ENCODE measurements at regions not wholly inside any gene's neighbourhood (a gene's known extent, or its start where the extent isn't known, plus 50 kb on each side); places are given as distances from the start of the nearest gene placed in this dataset.

- peaks cover 10% of the 10 kb centered on the region for H3K27me3 Mint-ChIP-seq (ENCODE audit: low read depth)
- no peaks in the 10 kb centered on the region for H3K36me3 Mint-ChIP-seq (ENCODE audit: low read depth)
- DNase-seq, result no peak
- H3K4me3 Mint-ChIP-seq, result no peak overlapping the region
- intact Hi-C loops (cut with micrococcal nuclease), result no loop called here
- H3K27ac Mint-ChIP-seq, result no peak overlapping the region
- CTCF ChIA-PET, result no interaction called here
- no peaks in the 10 kb centered on the region for H3K9me3 Mint-ChIP-seq
- no peaks in the 10 kb centered on the region for H3K4me1 Mint-ChIP-seq (ENCODE audit: low read depth)
Observed at GRCh38 chr6:56387621-56388414, 140.4 kb upstream of the COL21A1 start.

GRCh38 chr6:56386717-56387116, 139.3 kb upstream of the COL21A1 start:
- no peaks in the 10 kb centered on the region for H3K9me3 Mint-ChIP-seq
- no peaks in the 10 kb centered on the region for H3K36me3 Mint-ChIP-seq (ENCODE audit: low read depth)
- CTCF ChIA-PET, result no interaction called here
- DNase-seq, result no peak
- H3K4me1 Mint-ChIP-seq (ENCODE audit: low read depth), result no peaks in the 10 kb centered on the region
- no peak overlapping the region for H3K27ac Mint-ChIP-seq
- H3K4me3 Mint-ChIP-seq, result no peak overlapping the region
- H3K27me3 Mint-ChIP-seq (ENCODE audit: low read depth), result peaks cover 10% of the 10 kb centered on the region
- intact Hi-C loops (cut with micrococcal nuclease), result no loop called here

GRCh38 chr6:56385981-56386593, 138.7 kb upstream of the COL21A1 start:
- intact Hi-C loops (cut with micrococcal nuclease), result no loop called here
- Mint-ChIP-seq H3K36me3 (ENCODE audit: low read depth) (no peaks in the 10 kb centered on the region), H3K4me3 (no peak overlapping the region), H3K4me1 (ENCODE audit: low read depth) (no peaks in the 10 kb centered on the region), H3K9me3 (no peaks in the 10 kb centered on the region), H3K27me3 (ENCODE audit: low read depth) (peaks cover 10% of the 10 kb centered on the region), H3K27ac (no peak overlapping the region)
- CTCF ChIA-PET, result no interaction called here
- no peak for DNase-seq

- H3K27ac Mint-ChIP-seq, result no peak overlapping the region
- no peaks in the 10 kb centered on the region for H3K4me1 Mint-ChIP-seq (ENCODE audit: low read depth)
- H3K36me3 Mint-ChIP-seq (ENCODE audit: low read depth), result no peaks in the 10 kb centered on the region
- DNase-seq, result no peak
- CTCF ChIA-PET, result interaction anchor here (1.1 kb wide), 1 partner anchor 12 kb away, joined by 3 read pairs; no protein-coding TSS in a partner anchor
- intact Hi-C loops (cut with micrococcal nuclease), result no loop called here
- H3K27me3 Mint-ChIP-seq (ENCODE audit: low read depth), result no peaks in the 10 kb centered on the region
- no peak overlapping the region for H3K4me3 Mint-ChIP-seq
- H3K9me3 Mint-ChIP-seq, result no peaks in the 10 kb centered on the region
Observed at GRCh38 chr6:56383160-56383559, 135.8 kb upstream of the COL21A1 start.

- intact Hi-C loops (cut with micrococcal nuclease), result no loop called here
- H3K4me3 Mint-ChIP-seq, result no peak overlapping the region
- H3K9me3 Mint-ChIP-seq, result no peaks in the 10 kb centered on the region
- no peaks in the 10 kb centered on the region for H3K4me1 Mint-ChIP-seq (ENCODE audit: low read depth)
- CTCF ChIA-PET, result interaction anchor here (1.1 kb wide), 1 partner anchor 11 kb away, joined by 3 read pairs; no protein-coding TSS in a partner anchor
- no peaks in the 10 kb centered on the region for H3K27me3 Mint-ChIP-seq (ENCODE audit: low read depth)
- H3K27ac Mint-ChIP-seq, result no peak overlapping the region
- no peaks in the 10 kb centered on the region for H3K36me3 Mint-ChIP-seq (ENCODE audit: low read depth)
- DNase-seq, result no peak
Observed at GRCh38 chr6:56382416-56382940, 135.1 kb upstream of the COL21A1 start.

- Mint-ChIP-seq H3K4me1 (ENCODE audit: low read depth) (no peaks in the 10 kb centered on the region), H3K36me3 (ENCODE audit: low read depth) (no peaks in the 10 kb centered on the region), H3K4me3 (no peak overlapping the region), H3K27ac (no peak overlapping the region), H3K27me3 (ENCODE audit: low read depth) (no peaks in the 10 kb centered on the region), H3K9me3 (no peaks in the 10 kb centered on the region)
- DNase-seq, result no peak
- CTCF ChIA-PET, result no interaction called here
- intact Hi-C loops (cut with micrococcal nuclease), result no loop called here
Observed at GRCh38 chr6:56381801-56382251, 134.4 kb upstream of the COL21A1 start.

- intact Hi-C loops (cut with micrococcal nuclease), result no loop called here
- no peaks in the 10 kb centered on the region for H3K27me3 Mint-ChIP-seq (ENCODE audit: low read depth)
- no peaks in the 10 kb centered on the region for H3K4me1 Mint-ChIP-seq (ENCODE audit: low read depth)
- DNase-seq, result no peak
- H3K4me3 Mint-ChIP-seq, result no peak overlapping the region
- no peaks in the 10 kb centered on the region for H3K36me3 Mint-ChIP-seq (ENCODE audit: low read depth)
- no peaks in the 10 kb centered on the region for H3K9me3 Mint-ChIP-seq
- no peak overlapping the region for H3K27ac Mint-ChIP-seq
- CTCF ChIA-PET, result no interaction called here
Observed at GRCh38 chr6:56380476-56380875, 133.1 kb upstream of the COL21A1 start.

GRCh38 chr6:56378966-56379585, 131.7 kb upstream of the COL21A1 start:
- no peaks in the 10 kb centered on the region for H3K36me3 Mint-ChIP-seq (ENCODE audit: low read depth)
- H3K4me3 Mint-ChIP-seq, result no peak overlapping the region
- H3K4me1 Mint-ChIP-seq (ENCODE audit: low read depth), result no peaks in the 10 kb centered on the region
- peaks cover 3% of the 10 kb centered on the region for H3K27me3 Mint-ChIP-seq (ENCODE audit: low read depth)
- no peak overlapping the region for H3K27ac Mint-ChIP-seq
- H3K9me3 Mint-ChIP-seq, result no peaks in the 10 kb centered on the region
- intact Hi-C loops (cut with micrococcal nuclease), result no loop called here
- DNase-seq, result no peak
- CTCF ChIA-PET, result no interaction called here

GRCh38 chr6:56378507-56378906, 131.1 kb upstream of the COL21A1 start:
- Mint-ChIP-seq H3K36me3 (ENCODE audit: low read depth) (no peaks in the 10 kb centered on the region), H3K4me1 (ENCODE audit: low read depth) (no peaks in the 10 kb centered on the region), H3K4me3 (no peak overlapping the region), H3K27me3 (ENCODE audit: low read depth) (peaks cover 3% of the 10 kb centered on the region), H3K9me3 (no peaks in the 10 kb centered on the region), H3K27ac (no peak overlapping the region)
- no peak for DNase-seq
- CTCF ChIA-PET, result interaction anchor here (0.6 kb wide), 1 partner anchor 602 kb away, joined by 3 read pairs; no protein-coding TSS in a partner anchor
- intact Hi-C loops (cut with micrococcal nuclease), result no loop called here

GRCh38 chr6:56377295-56377694, 129.9 kb upstream of the COL21A1 start:
- intact Hi-C loops (cut with micrococcal nuclease), result no loop called here
- no peaks in the 10 kb centered on the region for H3K4me1 Mint-ChIP-seq (ENCODE audit: low read depth)
- H3K36me3 Mint-ChIP-seq (ENCODE audit: low read depth), result no peaks in the 10 kb centered on the region
- no peak for DNase-seq
- CTCF ChIA-PET, result no interaction called here
- H3K4me3 Mint-ChIP-seq, result no peak overlapping the region
- peaks cover 3% of the 10 kb centered on the region for H3K27me3 Mint-ChIP-seq (ENCODE audit: low read depth)
- H3K9me3 Mint-ChIP-seq, result no peaks in the 10 kb centered on the region
- H3K27ac Mint-ChIP-seq, result no peak overlapping the region

GRCh38 chr6:56375806-56376205, 128.4 kb upstream of the COL21A1 start:
- no peak for DNase-seq
- CTCF ChIA-PET, result interaction anchor here (0.6 to 1.0 kb wide), 2 partner anchors 24 to 195 kb away, joined by 4 to 5 read pairs; no protein-coding TSS in a partner anchor
- Mint-ChIP-seq H3K27ac (no peak overlapping the region), H3K36me3 (ENCODE audit: low read depth) (no peaks in the 10 kb centered on the region), H3K9me3 (no peaks in the 10 kb centered on the region), H3K4me1 (ENCODE audit: low read depth) (peaks cover 3% of the 10 kb centered on the region), H3K4me3 (no peak overlapping the region), H3K27me3 (ENCODE audit: low read depth) (peaks cover 3% of the 10 kb centered on the region)
- intact Hi-C loops (cut with micrococcal nuclease), result no loop called here

- Mint-ChIP-seq H3K9me3 (no peaks in the 10 kb centered on the region), H3K4me1 (ENCODE audit: low read depth) (peaks cover 9% of the 10 kb centered on the region), H3K27ac (no peak overlapping the region), H3K36me3 (ENCODE audit: low read depth) (no peaks in the 10 kb centered on the region), H3K27me3 (ENCODE audit: low read depth) (peaks cover 3% of the 10 kb centered on the region), H3K4me3 (no peak overlapping the region)
- DNase-seq, result no peak
- CTCF ChIA-PET, result interaction anchor here (0.6 to 0.8 kb wide), 2 partner anchors 25 to 218 kb away, joined by 3 to 5 read pairs; no protein-coding TSS in a partner anchor
- intact Hi-C loops (cut with micrococcal nuclease), result loop anchor here (5.0 kb wide), 1 partner anchor 42 kb away; no protein-coding TSS in a partner anchor
Observed at GRCh38 chr6:56374841-56375369, 127.5 kb upstream of the COL21A1 start.
